B cell (primary cell): ENCODE measurements at regions not wholly inside any gene's neighbourhood (a gene's known extent, or its start where the extent isn't known, plus 50 kb on each side); places are given as distances from the start of the nearest gene placed in this dataset.

Source experiments
- ATAC-seq: fragments of 200-7000 bp; cut with Tn5 transposase; one replicate; pipeline ENCODE4 v1.10.0; 2021; ENCODE audit warnings: low read depth, mild to moderate bottlenecking, moderate number of reproducible peaks, moderate library complexity
- CTCF ChIA-PET: fragments of 350-600 bp; sonication (Branson Sonifier 250); formaldehyde crosslinking; loops from one replicate; lab custom pipeline; 2021; ENCODE audit warnings: antibody characterized with exemption, inconsistent platforms; lab: Charles Lee
- POLR2A ChIA-PET: fragments of 350-600 bp; sonication (Branson Sonifier 250); formaldehyde crosslinking; loops from one replicate; lab custom pipeline; 2021; ENCODE audit warnings: antibody characterized with exemption; lab: Charles Lee
- DNase-seq: peaks from one replicate; pipeline ENCODE4 v3.0.0; 2013
- H2AFZ ChIP-seq: 2 replicates; pipeline ENCODE4 v1.6.1; 2012; ENCODE audit warnings: mild to moderate bottlenecking, low read depth, low read length; ENCODE audit not compliant: insufficient read depth, poor library complexity, severe bottlenecking
- H3K27ac ChIP-seq, 2 donors: 1 replicate in 1 of 2; 2 replicates in 1 of 2; pipeline ENCODE4 v1.5.1; 2012 to 2013; ENCODE audit warnings: low read length in 2 of 2, mild to moderate bottlenecking in 2 of 2, moderate library complexity in 1 of 2
- H3K27me3 ChIP-seq, 4 experiments: fragments of 200-600 bp in 1 of 4; sonication (generic) in 1 of 4; replicated peaks in 1 of 4; 1 replicate in 2 of 4; 2 replicates in 2 of 4; pipeline versions ENCODE4 v1.6.1 to v1.7.0; 2013 to 2016; ENCODE audit warnings: low read length in 3 of 4, mild to moderate bottlenecking in 2 of 4, mixed read lengths in 1 of 4, moderate library complexity in 1 of 4; ENCODE audit not compliant: insufficient read depth in 4 of 4, control insufficient read depth in 3 of 4; ENCODE audit errors: control extremely low read depth in 1 of 4
- H3K36me3 ChIP-seq, 2 experiments: replicated peaks in 1 of 2; 1 replicate in 1 of 2; 2 replicates in 1 of 2; pipeline versions ENCODE4 v1.6.1 to v1.7.1; 2013; ENCODE audit warnings: low read length in 1 of 2; ENCODE audit not compliant: insufficient read depth in 2 of 2, control insufficient read depth in 1 of 2; ENCODE audit errors: control extremely low read depth in 1 of 2, extremely low read depth in 1 of 2
- H3K4me1 ChIP-seq, 2 donors: fragments of 200-600 bp in 1 of 2; sonication (generic) in 1 of 2; 1 replicate in 1 of 2; 2 replicates in 1 of 2; pipeline versions ENCODE4 v1.5.1 to v1.6.1; 2013 to 2017; ENCODE audit warnings: low read length in 2 of 2; ENCODE audit not compliant: control insufficient read depth in 2 of 2, insufficient read depth in 2 of 2
- H3K4me2 ChIP-seq: replicated peaks from 2 replicates; pipeline ENCODE3; 2012; ENCODE audit warnings: mild to moderate bottlenecking, low read depth, low read length; ENCODE audit not compliant: poor library complexity, severe bottlenecking
- H3K4me3 ChIP-seq, 5 experiments: fragments of 200-600 bp in 1 of 5; sonication (generic) in 1 of 5; 1 replicate in 3 of 5; 2 replicates in 2 of 5; pipeline versions ENCODE4 v1.5.1 to v1.7.0; 2011 to 2016; ENCODE audit warnings: low read length in 4 of 5, mild to moderate bottlenecking in 4 of 5, low read depth in 2 of 5, control low read depth in 1 of 5, moderate library complexity in 1 of 5; ENCODE audit not compliant: insufficient read depth in 1 of 5; ENCODE audit errors: control extremely low read depth in 1 of 5, extremely low read depth in 1 of 5
- H3K79me2 ChIP-seq: fragments of 200-600 bp; sonication (generic); one replicate; pipeline ENCODE4 v1.6.0; 2016; ENCODE audit warnings: low read length; ENCODE audit not compliant: control insufficient read depth, insufficient read depth
- H3K9ac ChIP-seq: fragments of 200-600 bp; sonication (generic); 2 replicates; pipeline ENCODE4 v1.6.1; 2017; ENCODE audit warnings: mild to moderate bottlenecking, low read length, moderate library complexity
- H3K9me3 ChIP-seq, 3 donors: one replicate each; pipeline versions ENCODE4 v1.6.1 to v1.7.1; 2013; ENCODE audit warnings: low read length in 2 of 3; ENCODE audit not compliant: control insufficient read depth in 2 of 3, insufficient read depth in 1 of 3; ENCODE audit errors: control extremely low read depth in 1 of 3
- H4K20me1 ChIP-seq: 2 replicates; pipeline ENCODE4 v1.6.0; 2012; ENCODE audit warnings: mild to moderate bottlenecking, low read length; ENCODE audit not compliant: insufficient read depth, control insufficient read depth, poor library complexity, severe bottlenecking
- H3K27ac Mint-ChIP-seq: one replicate; pipeline ENCODE4 v1.8.0; 2021; ENCODE audit warnings: mixed read lengths
- H3K27me3 Mint-ChIP-seq: one replicate; pipeline ENCODE4 v1.8.0; 2021; ENCODE audit warnings: mixed read lengths
- H3K4me1 Mint-ChIP-seq: one replicate; pipeline ENCODE4 v1.8.0; 2021; ENCODE audit warnings: mixed read lengths
- H3K4me3 Mint-ChIP-seq: one replicate; pipeline ENCODE4 v1.8.0; 2021; ENCODE audit warnings: mixed read lengths
- H3K9me3 Mint-ChIP-seq: one replicate; pipeline ENCODE4 v1.8.0; 2022; ENCODE audit warnings: mixed read lengths; ENCODE audit not compliant: insufficient read depth
- CTCF ChIP-seq: fragments of 200-600 bp; IDR thresholded peaks from one replicate; pipeline ENCODE4 v1.8.0; 2022; ENCODE audit warnings: antibody characterized with exemption, mild to moderate bottlenecking
- EZH2 ChIP-seq: IDR thresholded peaks from 2 replicates; pipeline ENCODE4 v1.6.1; 2012; ENCODE audit warnings: borderline replicate concordance, low read depth, mild to moderate bottlenecking, moderate library complexity, low read length; ENCODE audit not compliant: insufficient read depth, poor library complexity, severe bottlenecking
- WGBS: methylation state at CpG from one replicate; pipeline ENCODE4 v1.1.5; 2013; ENCODE audit warnings: missing lambda C conversion rate; ENCODE audit not compliant: insufficient coverage; 5-methylcytosine and 5-hydroxymethylcytosine counted together
- intact Hi-C: fragments of 100-400 bp; cut with micrococcal nuclease; formaldehyde crosslinking; loops from one replicate; pipeline ENCODE4 v1.10.0; 2022

- Mint-ChIP-seq H3K4me1 (no peaks in the 10 kb centered on the region), H3K27ac (no peak overlapping the region), H3K27me3 (no peaks in the 10 kb centered on the region), H3K9me3 (no peaks in the 10 kb centered on the region), H3K4me3 (no peak overlapping the region)
- no peaks in the 10 kb centered on the region for H3K36me3 ChIP-seq
- CTCF ChIA-PET, result no interaction called here
- DNase-seq (no peak), ATAC-seq (no peak)
- no peaks in the 10 kb centered on the region for H3K9me3 ChIP-seq
- H2AFZ ChIP-seq, result no peak overlapping the region
- no peak for TF ChIP-seq EZH2
- TF ChIP-seq CTCF, result no peak
- no peaks in the 10 kb centered on the region for H4K20me1 ChIP-seq
- no peak overlapping the region for H3K9ac ChIP-seq
- H3K79me2 ChIP-seq, result no peaks in the 10 kb centered on the region
- no peak overlapping the region for H3K4me3 ChIP-seq
- WGBS, result 95% methylated on average over 2 of the region's 4 CpGs
- no peaks in the 10 kb centered on the region for H3K27me3 ChIP-seq
- POLR2A ChIA-PET, result no interaction called here
- intact Hi-C loops, result no loop called here
- H3K4me1 ChIP-seq, result no peaks in the 10 kb centered on the region
- no peak overlapping the region for H3K27ac ChIP-seq
- no peak overlapping the region for H3K4me2 ChIP-seq
These were observed 706.9 kb upstream of the TENM3 start for GRCh38 chr4:181536196-181536746.

- no peaks in the 10 kb centered on the region for H3K4me1 Mint-ChIP-seq
- TF ChIP-seq EZH2 (no peak), CTCF (no peak)
- CTCF ChIA-PET, result no interaction called here
- Histone ChIP-seq H3K27me3 (no peaks in the 10 kb centered on the region), H3K9ac (no peak overlapping the region), H3K36me3 (no peaks in the 10 kb centered on the region), H3K4me1 (no peaks in the 10 kb centered on the region), H3K4me2 (no peak overlapping the region), H2AFZ (no peak overlapping the region), H3K79me2 (no peaks in the 10 kb centered on the region), H3K4me3 (no peak overlapping the region), H3K9me3 (no peaks in the 10 kb centered on the region), H3K27ac (no peak overlapping the region), H4K20me1 (no peaks in the 10 kb centered on the region)
- POLR2A ChIA-PET, result no interaction called here
- no peak for ATAC-seq
- H3K4me3 Mint-ChIP-seq, result no peak overlapping the region
- no peaks in the 10 kb centered on the region for H3K27me3 Mint-ChIP-seq
- H3K9me3 Mint-ChIP-seq, result no peaks in the 10 kb centered on the region
- 100% methylated on average over 1 of the region's 5 CpGs for WGBS
- DNase-seq, result no peak
- H3K27ac Mint-ChIP-seq, result no peak overlapping the region
- intact Hi-C loops, result no loop called here
These were observed 706.3 kb upstream of the TENM3 start for GRCh38 chr4:181536811-181537434.
